Pancreas (tissue), 10 donors: ENCODE measurements at regions not wholly inside any gene's neighbourhood (a gene's known extent, or its start where the extent isn't known, plus 50 kb on each side); places are given as distances from the start of the nearest gene placed in this dataset.

ENCODE experiments used
- ATAC-seq, 4 donors: fragments of 200-7000 bp; cut with Tn5 transposase; one replicate each; pipeline versions ENCODE4 v1.8.0 to v1.9.1; 2020; ENCODE audit warnings: mild to moderate bottlenecking in 4 of 4, moderate library complexity in 4 of 4
- DNase-seq, 6 donors: peaks; one replicate each; pipeline ENCODE4 v3.0.0-alpha.2; 2020
- FAIRE-seq: peaks from 2 replicates; lab custom pipeline; 2012; peaks lifted over from hg19 to GRCh38; lab: Jason Lieb, UNC
- H3K27ac ChIP-seq, 4 donors: fragments of 200-600 bp; sonication (generic); 1 replicate in 3 of 4; 2 replicates in 1 of 4; pipeline versions ENCODE4 v1.5.0 to v1.8.0; 2020
- H3K27me3 ChIP-seq, 4 donors: fragments of 200-600 bp; one replicate each; pipeline ENCODE4 v1.8.0; 2021
- H3K36me3 ChIP-seq, 3 donors: fragments of 200-600 bp; sonication (generic) in 1 of 3; one replicate each; pipeline versions ENCODE4 v1.5.0 to v1.8.0; 2020 to 2021
- H3K4me1 ChIP-seq, 3 donors: fragments of 200-600 bp; one replicate each; pipeline ENCODE4 v1.8.0; 2021
- H3K4me3 ChIP-seq, 4 donors: fragments of 200-600 bp; sonication (generic) in 2 of 4; one replicate each; pipeline versions ENCODE4 v1.5.0 to v1.8.0; 2020 to 2021
- H3K9me3 ChIP-seq, 4 donors: fragments of 200-600 bp; one replicate each; pipeline ENCODE4 v1.8.0; 2021
- WGBS, 2 donors: extraction: QIAGEN DNeasy Blood & Tissue Kit; methylation state at CpG; one replicate each; pipeline ENCODE4 v1.1.7; 2013; 5-methylcytosine and 5-hydroxymethylcytosine counted together
- intact Hi-C, 3 donors: fragments of 100-400 bp; cut with DNase I; formaldehyde crosslinking; loops; one replicate each; pipeline versions ENCODE4 v1.11.1 to v1.14.2; 2022
- TF ChIP-seq, protein P1 (sequence below), 4 donors: fragments of 200-600 bp; sonication (generic) in 3 of 4; IDR thresholded peaks; one replicate each; pipeline versions ENCODE4 v1.5.0 to v1.8.0; 2021; ENCODE audit warnings: antibody characterized with exemption in 4 of 4
- donor health status: healthy with polysubstance abuse.
- donor health status: DM: no; HTN: no; CAD: no; lungs with moderate emphysema.
- donor health status: DM: no; HTN: no; CAD: no.
- donor health status: control.
- donor health status: control.
- donor health status: Bipolar disorder and iron deficiency.
- donor health status: DM: yes; HTN: yes; CAD: no.
- donor health status: DM: no; HTN: no; CAD: no.
- donor health status: DM: no; HTN: no; CAD: no.
- donor health status: DM: yes; HTN: yes; CAD: no.

DNA sequence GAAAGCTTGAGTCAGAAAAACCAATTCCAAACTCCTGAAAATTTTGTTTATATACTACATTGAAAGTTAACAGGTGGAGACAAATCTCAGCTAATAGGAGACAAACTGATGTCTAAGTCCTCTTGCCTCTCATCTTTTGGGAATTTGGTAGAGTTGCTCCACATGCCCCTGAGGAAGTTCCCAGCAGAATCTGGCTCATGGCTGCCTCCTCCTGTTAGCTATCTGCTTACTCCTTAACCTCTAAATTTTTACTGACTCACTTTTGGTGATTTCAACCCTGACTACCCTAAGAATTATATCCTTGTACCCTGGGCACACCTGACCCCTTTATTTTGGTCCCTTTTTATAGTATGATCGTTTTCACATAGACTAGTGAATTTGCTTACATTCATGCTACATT lies 633.7 kb upstream of the USP24 start:
- FAIRE-seq (no peak), DNase-seq (no peak), ATAC-seq (peak in 1 of 4 donors; percentile 47)
- Histone ChIP-seq H3K36me3 (no peaks in the 10 kb centered on the region), H3K4me3 (no peak overlapping the region), H3K27ac (no peak overlapping the region), H3K27me3 (no peaks in the 10 kb centered on the region), H3K4me1 (no peaks in the 10 kb centered on the region), H3K9me3 (no peaks in the 10 kb centered on the region)
- intact Hi-C loops: no loop called here
- TF ChIP-seq, protein P1, sequence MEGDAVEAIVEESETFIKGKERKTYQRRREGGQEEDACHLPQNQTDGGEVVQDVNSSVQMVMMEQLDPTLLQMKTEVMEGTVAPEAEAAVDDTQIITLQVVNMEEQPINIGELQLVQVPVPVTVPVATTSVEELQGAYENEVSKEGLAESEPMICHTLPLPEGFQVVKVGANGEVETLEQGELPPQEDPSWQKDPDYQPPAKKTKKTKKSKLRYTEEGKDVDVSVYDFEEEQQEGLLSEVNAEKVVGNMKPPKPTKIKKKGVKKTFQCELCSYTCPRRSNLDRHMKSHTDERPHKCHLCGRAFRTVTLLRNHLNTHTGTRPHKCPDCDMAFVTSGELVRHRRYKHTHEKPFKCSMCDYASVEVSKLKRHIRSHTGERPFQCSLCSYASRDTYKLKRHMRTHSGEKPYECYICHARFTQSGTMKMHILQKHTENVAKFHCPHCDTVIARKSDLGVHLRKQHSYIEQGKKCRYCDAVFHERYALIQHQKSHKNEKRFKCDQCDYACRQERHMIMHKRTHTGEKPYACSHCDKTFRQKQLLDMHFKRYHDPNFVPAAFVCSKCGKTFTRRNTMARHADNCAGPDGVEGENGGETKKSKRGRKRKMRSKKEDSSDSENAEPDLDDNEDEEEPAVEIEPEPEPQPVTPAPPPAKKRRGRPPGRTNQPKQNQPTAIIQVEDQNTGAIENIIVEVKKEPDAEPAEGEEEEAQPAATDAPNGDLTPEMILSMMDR (IDR thresholded peaks at IDR 0.05): no peak
- WGBS, 2 donors: 51 to 60% methylated on average over 1 of the region's 1 CpG

DNA sequence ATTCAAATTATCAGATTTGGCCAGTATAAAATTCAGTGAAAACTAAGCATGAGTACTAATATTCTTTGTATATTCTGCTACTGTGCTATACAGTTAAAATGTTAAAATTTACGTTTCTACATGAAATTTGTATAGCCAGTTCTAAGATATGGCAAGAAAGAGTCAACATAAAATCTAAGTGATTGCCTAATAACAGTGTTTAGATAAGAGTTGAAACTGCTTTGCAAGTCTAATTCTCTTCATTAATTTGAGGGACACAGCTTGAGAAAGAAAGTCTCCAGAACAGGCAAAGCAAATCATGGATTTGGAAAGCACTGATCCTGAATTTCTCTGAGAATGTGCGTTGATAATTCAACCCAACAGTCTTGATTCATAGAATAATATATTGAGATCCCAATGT lies 630.9 kb upstream of the USP24 start:
- intact Hi-C loops: no loop called here
- Histone ChIP-seq H3K27ac (no peak overlapping the region), H3K27me3 (no peaks in the 10 kb centered on the region), H3K4me1 (no peaks in the 10 kb centered on the region), H3K4me3 (no peak overlapping the region), H3K9me3 (no peaks in the 10 kb centered on the region), H3K36me3 (no peaks in the 10 kb centered on the region)
- TF ChIP-seq, protein P1 (IDR thresholded peaks at IDR 0.05): no peak
- WGBS, 2 donors: 70 to 73% methylated on average over 2 of the region's 2 CpGs
- FAIRE-seq (no peak), DNase-seq (no peak), ATAC-seq (no peak)

DNA sequence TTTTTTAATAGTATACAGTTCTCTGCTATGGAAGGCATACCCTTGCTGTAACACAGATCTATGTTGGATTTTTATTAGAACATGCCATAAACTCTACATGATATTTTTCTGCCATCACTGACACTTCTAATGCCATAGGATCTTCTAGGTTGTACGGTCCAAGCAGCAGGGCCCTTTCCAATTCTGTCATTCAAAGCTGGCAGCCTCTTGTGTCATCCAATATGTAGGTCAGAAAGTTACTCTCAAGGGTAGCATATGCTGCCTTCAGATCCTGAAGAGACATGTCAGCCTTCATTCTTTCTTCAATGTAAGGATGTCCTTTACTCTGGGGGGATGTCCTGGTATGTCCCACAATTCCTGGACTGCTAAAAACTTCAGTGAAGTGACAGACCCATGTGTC lies 629.2 kb upstream of the USP24 start:
- 94 to 97% methylated on average over 1 of the region's 1 CpG for WGBS, 2 donors
- H3K27ac ChIP-seq: no peak overlapping the region
- no peak for DNase-seq
- no peak for FAIRE-seq
- ATAC-seq: no peak
- TF ChIP-seq, protein P1 (IDR thresholded peaks at IDR 0.05): no peak
- no peaks in the 10 kb centered on the region for H3K4me1 ChIP-seq
- H3K4me3 ChIP-seq: no peak overlapping the region
- no peaks in the 10 kb centered on the region for H3K36me3 ChIP-seq
- H3K27me3 ChIP-seq: no peaks in the 10 kb centered on the region
- H3K9me3 ChIP-seq: no peaks in the 10 kb centered on the region
- intact Hi-C loops: no loop called here

DNA sequence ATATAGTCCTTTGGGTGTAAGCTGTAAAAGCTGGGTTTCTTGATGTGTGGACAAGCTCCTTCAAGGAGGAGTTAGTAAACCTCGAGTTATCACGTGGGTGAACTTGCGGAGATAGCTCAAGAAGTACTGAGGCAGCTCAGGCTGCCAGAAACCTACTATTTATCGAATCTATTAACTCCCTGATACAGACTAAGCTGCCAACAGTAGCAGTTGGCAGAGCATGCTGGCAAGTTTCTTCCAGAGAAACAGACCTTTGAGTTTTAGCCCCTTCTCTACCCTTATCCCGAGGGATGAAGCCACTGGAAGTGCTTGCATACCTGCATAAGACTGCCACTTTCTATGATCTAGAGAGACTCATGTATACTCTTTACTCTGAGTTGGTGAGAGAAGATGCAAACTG lies 624.5 kb upstream of the USP24 start:
- FAIRE-seq (no peak), DNase-seq (no peak), ATAC-seq (no peak)
- no peak overlapping the region for H3K4me3 ChIP-seq
- H3K27me3 ChIP-seq: no peaks in the 10 kb centered on the region
- H3K4me1 ChIP-seq: no peaks in the 10 kb centered on the region
- H3K27ac ChIP-seq: no peak overlapping the region
- no peaks in the 10 kb centered on the region for H3K9me3 ChIP-seq
- TF ChIP-seq, protein P1 (IDR thresholded peaks at IDR 0.05): no peak
- intact Hi-C loops: no loop called here
- no peaks in the 10 kb centered on the region for H3K36me3 ChIP-seq
- WGBS, 2 donors: 35 to 50% methylated on average over 5 of the region's 5 CpGs

DNA sequence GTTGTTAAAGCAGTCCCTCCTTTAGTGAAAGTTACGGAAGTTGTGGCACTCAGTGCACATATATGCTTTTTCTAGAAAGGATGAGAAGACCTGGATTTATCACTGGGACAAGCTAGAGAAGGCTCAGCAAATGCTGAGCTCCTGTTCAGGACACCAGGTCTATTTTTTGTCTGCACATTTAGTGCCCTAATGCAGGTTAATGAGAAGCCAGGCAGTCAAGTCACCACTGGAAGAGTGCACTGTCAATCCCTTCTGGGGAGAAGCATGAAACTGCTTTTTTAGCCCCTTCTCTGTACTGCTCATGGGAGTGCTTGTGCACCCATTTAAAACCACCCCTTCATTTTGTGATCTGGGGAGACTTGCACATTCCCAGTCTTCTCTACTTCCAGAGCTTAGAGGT lies 624.1 kb upstream of the USP24 start:
- 90 to 95% methylated on average over 1 of the region's 1 CpG for WGBS, 2 donors
- Histone ChIP-seq H3K4me1 (no peaks in the 10 kb centered on the region), H3K9me3 (no peaks in the 10 kb centered on the region), H3K4me3 (no peak overlapping the region), H3K27ac (no peak overlapping the region), H3K36me3 (no peaks in the 10 kb centered on the region), H3K27me3 (no peaks in the 10 kb centered on the region)
- TF ChIP-seq, protein P1 (IDR thresholded peaks at IDR 0.05): no peak
- no peak for DNase-seq
- no peak for ATAC-seq
- intact Hi-C loops: no loop called here
- FAIRE-seq: no peak
